T-helper 17 cell (primary cell): ENCODE measurements at regions not wholly inside any gene's neighbourhood (a gene's known extent, or its start where the extent isn't known, plus 50 kb on each side); places are given as distances from the start of the nearest gene placed in this dataset.

ENCODE experiments used
- ATAC-seq: fragments of 150-1000 bp; cut with Tn5 transposase; 2 replicates; pipeline ENCODE4 v1.10.0; 2021; ENCODE audit warnings: mild to moderate bottlenecking, moderate library complexity
- DNase-seq, 3 donors: peaks; one replicate each; pipeline versions ENCODE4 v3.0.0 to v3.0.0-alpha.2; 2020 to 2021
- H3K9me3 ChIP-seq: one replicate; pipeline ENCODE4 v1.7.0; 2013; ENCODE audit warnings: low read length, mild to moderate bottlenecking; ENCODE audit not compliant: control insufficient read depth, poor library complexity, severe bottlenecking
- H3K27ac Mint-ChIP-seq: one replicate; pipeline ENCODE4 v1.8.0; 2022; ENCODE audit warnings: mild to moderate bottlenecking, moderate library complexity, mixed read lengths
- H3K27me3 Mint-ChIP-seq: one replicate; pipeline ENCODE4 v1.8.0; 2022; ENCODE audit warnings: mixed read lengths
- H3K36me3 Mint-ChIP-seq: one replicate; pipeline ENCODE4 v1.8.0; 2022; ENCODE audit warnings: low read depth, mixed read lengths
- H3K4me1 Mint-ChIP-seq: one replicate; pipeline ENCODE4 v1.8.0; 2022; ENCODE audit warnings: mild to moderate bottlenecking, mixed read lengths
- H3K4me3 Mint-ChIP-seq: one replicate; pipeline ENCODE4 v1.8.0; 2022; ENCODE audit warnings: mild to moderate bottlenecking, moderate library complexity, mixed read lengths

GRCh38 chr11:112639469-112639868, 321.8 kb upstream of the NCAM1 start:
- no peak overlapping the region for H3K27ac Mint-ChIP-seq
- H3K4me1 Mint-ChIP-seq: no peaks in the 10 kb centered on the region
- H3K9me3 ChIP-seq: no peaks in the 10 kb centered on the region
- H3K36me3 Mint-ChIP-seq: no peaks in the 10 kb centered on the region
- H3K4me3 Mint-ChIP-seq: no peak overlapping the region
- ATAC-seq: no peak
- H3K27me3 Mint-ChIP-seq: peaks cover 25% of the 10 kb centered on the region
- no peak for DNase-seq

GRCh38 chr11:112643416-112643815, 317.8 kb upstream of the NCAM1 start:
- DNase-seq: no peak
- no peak for ATAC-seq
- no peaks in the 10 kb centered on the region for H3K4me1 Mint-ChIP-seq
- H3K27ac Mint-ChIP-seq: no peak overlapping the region
- peaks cover 12% of the 10 kb centered on the region for H3K27me3 Mint-ChIP-seq
- H3K9me3 ChIP-seq: no peaks in the 10 kb centered on the region
- no peak overlapping the region for H3K4me3 Mint-ChIP-seq
- H3K36me3 Mint-ChIP-seq: no peaks in the 10 kb centered on the region

GRCh38 chr11:112644410-112645131, 316.6 kb upstream of the NCAM1 start:
- Mint-ChIP-seq H3K4me3 (no peak overlapping the region), H3K4me1 (no peaks in the 10 kb centered on the region), H3K27me3 (peaks cover 8% of the 10 kb centered on the region), H3K27ac (no peak overlapping the region), H3K36me3 (no peaks in the 10 kb centered on the region)
- ATAC-seq (no peak), DNase-seq (no peak)
- no peaks in the 10 kb centered on the region for H3K9me3 ChIP-seq

- no peak overlapping the region for H3K27ac Mint-ChIP-seq
- ATAC-seq: no peak
- no peaks in the 10 kb centered on the region for H3K9me3 ChIP-seq
- no peaks in the 10 kb centered on the region for H3K4me1 Mint-ChIP-seq
- no peak for DNase-seq
- no peaks in the 10 kb centered on the region for H3K36me3 Mint-ChIP-seq
- peaks cover 25% of the 10 kb centered on the region for H3K27me3 Mint-ChIP-seq
- H3K4me3 Mint-ChIP-seq: no peak overlapping the region
These were observed 311.4 kb upstream of the NCAM1 start for GRCh38 chr11:112649856-112650255.

- no peaks in the 10 kb centered on the region for H3K4me1 Mint-ChIP-seq
- no peak overlapping the region for H3K4me3 Mint-ChIP-seq
- ATAC-seq: no peak
- H3K36me3 Mint-ChIP-seq: no peaks in the 10 kb centered on the region
- H3K9me3 ChIP-seq: no peaks in the 10 kb centered on the region
- H3K27ac Mint-ChIP-seq: no peak overlapping the region
- peaks cover 25% of the 10 kb centered on the region for H3K27me3 Mint-ChIP-seq
- no peak for DNase-seq
These were observed 310.7 kb upstream of the NCAM1 start for GRCh38 chr11:112650527-112650926.

- Mint-ChIP-seq H3K4me3 (no peak overlapping the region), H3K36me3 (no peaks in the 10 kb centered on the region), H3K27me3 (peaks cover 29% of the 10 kb centered on the region), H3K27ac (no peak overlapping the region), H3K4me1 (no peaks in the 10 kb centered on the region)
- DNase-seq (no peak), ATAC-seq (no peak)
- no peaks in the 10 kb centered on the region for H3K9me3 ChIP-seq
These were observed 309.8 kb upstream of the NCAM1 start for GRCh38 chr11:112651386-112651785.

GRCh38 chr11:112652786-112653390, 308.3 kb upstream of the NCAM1 start:
- Mint-ChIP-seq H3K27ac (no peak overlapping the region), H3K4me3 (no peak overlapping the region), H3K36me3 (no peaks in the 10 kb centered on the region), H3K27me3 (peaks cover 38% of the 10 kb centered on the region), H3K4me1 (no peaks in the 10 kb centered on the region)
- no peak for DNase-seq
- no peak for ATAC-seq
- H3K9me3 ChIP-seq: no peaks in the 10 kb centered on the region

- H3K9me3 ChIP-seq: no peaks in the 10 kb centered on the region
- DNase-seq (no peak), ATAC-seq (no peak)
- Mint-ChIP-seq H3K27me3 (peaks cover 38% of the 10 kb centered on the region), H3K36me3 (peaks cover 2% of the 10 kb centered on the region), H3K4me1 (no peaks in the 10 kb centered on the region), H3K27ac (no peak overlapping the region), H3K4me3 (no peak overlapping the region)
These were observed 305.8 kb upstream of the NCAM1 start for GRCh38 chr11:112655371-112655770.

- H3K9me3 ChIP-seq: no peaks in the 10 kb centered on the region
- Mint-ChIP-seq H3K4me3 (no peak overlapping the region), H3K36me3 (peaks cover 2% of the 10 kb centered on the region), H3K27me3 (peaks cover 31% of the 10 kb centered on the region), H3K27ac (no peak overlapping the region), H3K4me1 (no peaks in the 10 kb centered on the region)
- ATAC-seq (no peak), DNase-seq (no peak)
These were observed 304.3 kb upstream of the NCAM1 start for GRCh38 chr11:112656772-112657428.

- DNase-seq: no peak
- H3K36me3 Mint-ChIP-seq: peaks cover 2% of the 10 kb centered on the region
- H3K9me3 ChIP-seq: no peaks in the 10 kb centered on the region
- no peak overlapping the region for H3K4me3 Mint-ChIP-seq
- no peak overlapping the region for H3K27ac Mint-ChIP-seq
- no peak for ATAC-seq
- H3K4me1 Mint-ChIP-seq: no peaks in the 10 kb centered on the region
- peaks cover 38% of the 10 kb centered on the region for H3K27me3 Mint-ChIP-seq
These were observed 302.8 kb upstream of the NCAM1 start for GRCh38 chr11:112658431-112658878.

- Mint-ChIP-seq H3K4me1 (no peaks in the 10 kb centered on the region), H3K36me3 (peaks cover 5% of the 10 kb centered on the region)
- ATAC-seq: no peak
These were observed 300.1 kb upstream of the NCAM1 start for GRCh38 chr11:112661146-112661545.

GRCh38 chr11:112661571-112661970, 299.6 kb upstream of the NCAM1 start:
- Mint-ChIP-seq H3K36me3 (peaks cover 5% of the 10 kb centered on the region), H3K4me1 (no peaks in the 10 kb centered on the region), H3K27me3 (peaks cover 25% of the 10 kb centered on the region), H3K27ac (no peak overlapping the region), H3K4me3 (no peak overlapping the region)
- H3K9me3 ChIP-seq: no peaks in the 10 kb centered on the region
- DNase-seq (no peak), ATAC-seq (no peak)

More at GRCh38 chr11:112661146-112661545, 300.1 kb upstream of the NCAM1 start:
- Mint-ChIP-seq H3K4me3 (no peak overlapping the region), H3K27ac (no peak overlapping the region), H3K27me3 (peaks cover 30% of the 10 kb centered on the region)
- no peak for DNase-seq
- no peaks in the 10 kb centered on the region for H3K9me3 ChIP-seq

- H3K4me3 Mint-ChIP-seq: no peak overlapping the region
- ATAC-seq: no peak
- peaks cover 5% of the 10 kb centered on the region for H3K36me3 Mint-ChIP-seq
- no peaks in the 10 kb centered on the region for H3K4me1 Mint-ChIP-seq
- no peaks in the 10 kb centered on the region for H3K9me3 ChIP-seq
- H3K27ac Mint-ChIP-seq: no peak overlapping the region
- DNase-seq: no peak
- peaks cover 18% of the 10 kb centered on the region for H3K27me3 Mint-ChIP-seq
These were observed 298.7 kb upstream of the NCAM1 start for GRCh38 chr11:112662554-112662953.
